Heart left ventricle (tissue), 13 donors: ENCODE measurements at regions not wholly inside any gene's neighbourhood (a gene's known extent, or its start where the extent isn't known, plus 50 kb on each side); places are given as distances from the start of the nearest gene placed in this dataset.

Source experiments
- CTCF ChIP-seq, 12 donors: fragments of 200-600 bp; sonication (generic) in 4 of 12; IDR thresholded peaks; one replicate each; pipeline versions ENCODE4 v1.5.0 to v1.8.0; 2018 to 2022; ENCODE audit warnings: antibody characterized with exemption in 12 of 12, mild to moderate bottlenecking in 5 of 12
- POLR2A ChIP-seq, 2 donors: fragments of 450-650 bp; IDR thresholded peaks; one replicate each; pipeline ENCODE4 v1.6.1; 2017; ENCODE audit warnings: antibody characterized with exemption in 2 of 2, mild to moderate bottlenecking in 2 of 2, moderate library complexity in 2 of 2
- donor health status: ischemic (EF 13 %, LVEDD 7.1; RV severe dilation, severe dysfunction).
- donor health status: DM: no; HTN: yes; CAD: no.
- donor health status: DM: no; HTN: no; CAD: no.
- donor health status: ischemic (EF 25% LVEDD 6.9; RV normal size, moderate dysfunction).
- donor health status: ischemic (EF 25% LVEDD 5.7; RV mildly dilated, moderate dysfunction).
- donor health status: ischemic (EF 35%, LVEDD 5.7; RV mildly dilated, moderate dysfunction).
- donor health status: nonischemic (EF 11% LVEDD 7.7; RV severe dilation, severe dysfunction).
- donor health status: DM: yes; HTN: yes; CAD: no.
- donor health status: PGD.
- donor health status: ischemic (EF 29% LVEDD 5.4; RV normal size, mild dysfunction).
- donor health status: nonischemic (EF 23%, LVEDD 6.1; RV moderate dilation, normal function).

GRCh38 chr2:121825003-121825950 is 69.8 kb downstream of the TSN start:
- TF ChIP-seq CTCF (IDR thresholded peaks at IDR 0.05) (no peak), POLR2A (IDR thresholded peaks at IDR 0.05) (no peak)
